22Rv1 (cell line): ENCODE measurements at regions not wholly inside any gene's neighbourhood (a gene's known extent, or its start where the extent isn't known, plus 50 kb on each side); places are given as distances from the start of the nearest gene placed in this dataset.

Source experiments
- ZFX ChIP-seq: fragments of 450-650 bp; IDR thresholded peaks from 2 replicates; pipeline ENCODE4 v1.6.1; 2017; ENCODE audit warnings: antibody characterized with exemption, borderline replicate concordance
- TF ChIP-seq, protein P1 (sequence below): fragments of 450-650 bp; IDR thresholded peaks from 2 replicates; pipeline ENCODE4 v1.5.1; 2017; ENCODE audit warnings: mild to moderate bottlenecking

GRCh38 chr10:129116371-129116770 lies 350.7 kb upstream of the MGMT start:
- TF ChIP-seq, protein P1, sequence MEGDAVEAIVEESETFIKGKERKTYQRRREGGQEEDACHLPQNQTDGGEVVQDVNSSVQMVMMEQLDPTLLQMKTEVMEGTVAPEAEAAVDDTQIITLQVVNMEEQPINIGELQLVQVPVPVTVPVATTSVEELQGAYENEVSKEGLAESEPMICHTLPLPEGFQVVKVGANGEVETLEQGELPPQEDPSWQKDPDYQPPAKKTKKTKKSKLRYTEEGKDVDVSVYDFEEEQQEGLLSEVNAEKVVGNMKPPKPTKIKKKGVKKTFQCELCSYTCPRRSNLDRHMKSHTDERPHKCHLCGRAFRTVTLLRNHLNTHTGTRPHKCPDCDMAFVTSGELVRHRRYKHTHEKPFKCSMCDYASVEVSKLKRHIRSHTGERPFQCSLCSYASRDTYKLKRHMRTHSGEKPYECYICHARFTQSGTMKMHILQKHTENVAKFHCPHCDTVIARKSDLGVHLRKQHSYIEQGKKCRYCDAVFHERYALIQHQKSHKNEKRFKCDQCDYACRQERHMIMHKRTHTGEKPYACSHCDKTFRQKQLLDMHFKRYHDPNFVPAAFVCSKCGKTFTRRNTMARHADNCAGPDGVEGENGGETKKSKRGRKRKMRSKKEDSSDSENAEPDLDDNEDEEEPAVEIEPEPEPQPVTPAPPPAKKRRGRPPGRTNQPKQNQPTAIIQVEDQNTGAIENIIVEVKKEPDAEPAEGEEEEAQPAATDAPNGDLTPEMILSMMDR: no peak
- no peak for TF ChIP-seq ZFX
